ENCODE measurements at regions not wholly inside any gene's neighbourhood (a gene's known extent, or its start where the extent isn't known, plus 50 kb on each side); places are given as distances from the start of the nearest gene placed in this dataset.

DNA sequence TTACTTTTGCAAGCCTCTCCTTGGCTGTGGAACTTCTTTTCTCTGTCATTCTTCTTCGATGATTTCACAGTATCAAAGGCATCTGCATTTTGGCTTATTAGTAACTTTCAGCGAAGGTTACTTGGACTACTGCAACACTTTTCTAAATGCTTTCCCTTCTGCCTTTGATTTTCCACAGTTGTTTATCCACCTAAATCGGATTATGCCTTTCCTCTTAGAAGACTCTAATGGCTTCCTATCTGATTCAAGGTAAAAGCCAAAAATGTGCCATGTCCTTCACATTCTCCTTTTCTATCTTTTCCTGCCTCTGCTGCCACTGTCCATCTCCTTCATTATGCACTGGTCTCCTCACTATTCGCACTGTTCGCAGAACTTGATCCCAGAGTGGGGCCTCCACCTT lies 1606.3 kb upstream of the LRRTM3 start:
- no peaks in the 10 kb centered on the region for H3K9me3 Mint-ChIP-seq
- H3K4me1 Mint-ChIP-seq (ENCODE audit: low read depth) = no peaks in the 10 kb centered on the region
- H3K4me3 Mint-ChIP-seq = no peak overlapping the region
- H3K36me3 Mint-ChIP-seq (ENCODE audit: insufficient read depth) = no peaks in the 10 kb centered on the region
- no peak for DNase-seq
- no peaks in the 10 kb centered on the region for H3K27me3 Mint-ChIP-seq (ENCODE audit: low read depth)
- no peak for ATAC-seq

DNA sequence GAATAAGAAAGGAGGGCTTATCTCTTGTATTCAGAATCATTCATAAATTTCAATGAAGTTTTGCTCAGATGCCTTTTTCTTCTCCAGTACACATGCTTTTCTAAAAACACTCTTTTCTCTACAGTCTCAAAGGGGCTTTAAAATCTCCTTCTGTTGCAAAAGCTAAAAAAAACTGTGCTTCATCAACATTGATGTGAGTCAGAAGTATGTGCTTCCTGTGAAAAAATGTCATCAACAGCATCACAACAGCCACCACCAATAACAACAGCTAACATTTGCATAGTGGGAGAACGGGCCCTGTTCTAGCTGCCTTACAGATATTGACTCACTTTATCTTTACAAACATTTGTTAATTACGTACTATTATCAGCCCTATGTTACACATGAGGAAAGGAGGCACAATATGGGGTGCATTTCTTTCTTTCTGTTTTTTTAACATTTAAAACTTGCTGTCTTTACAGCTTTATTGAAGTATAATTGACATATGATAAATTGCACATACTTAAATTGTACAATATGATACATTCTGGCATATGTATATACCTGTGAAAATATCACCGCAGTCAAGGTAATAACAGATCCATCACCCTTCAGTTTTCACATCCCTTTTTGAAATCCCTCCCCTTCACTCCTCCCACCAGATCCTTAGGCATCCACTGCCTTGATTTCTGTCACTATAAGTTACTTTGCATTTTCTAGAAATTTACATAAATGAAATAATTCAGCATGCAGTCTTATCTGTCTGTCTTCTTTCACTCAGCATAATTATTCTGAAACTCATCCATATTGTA lies 1605.4 kb upstream of the LRRTM3 start:
- no peak for DNase-seq
- H3K4me3 Mint-ChIP-seq = no peak overlapping the region
- H3K36me3 Mint-ChIP-seq (ENCODE audit: insufficient read depth) = no peaks in the 10 kb centered on the region
- ATAC-seq = no peak
- H3K4me1 Mint-ChIP-seq (ENCODE audit: low read depth) = no peaks in the 10 kb centered on the region
- no peaks in the 10 kb centered on the region for H3K27me3 Mint-ChIP-seq (ENCODE audit: low read depth)
- H3K9me3 Mint-ChIP-seq = no peaks in the 10 kb centered on the region

DNA sequence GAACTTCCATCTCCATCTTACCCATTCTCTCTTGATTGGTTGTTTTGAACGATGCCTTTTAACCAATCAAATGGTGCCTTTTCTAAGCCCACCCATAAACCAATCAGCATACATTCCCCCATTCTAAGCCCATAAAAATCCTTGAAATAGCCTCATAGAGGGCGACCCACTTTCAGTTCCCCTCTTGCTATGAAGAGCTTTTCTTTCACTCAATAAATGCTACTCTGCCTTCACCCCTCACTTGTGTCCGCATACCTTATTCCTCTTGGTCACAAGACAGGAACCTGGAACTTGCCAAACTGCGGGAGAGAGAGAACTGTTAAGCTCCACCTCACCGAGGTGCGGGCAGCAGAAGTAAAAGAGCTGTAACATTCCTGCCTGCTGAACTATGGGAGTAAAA lies 1602.0 kb upstream of the LRRTM3 start:
- Mint-ChIP-seq H3K27me3 (ENCODE audit: low read depth) (no peaks in the 10 kb centered on the region), H3K9me3 (no peaks in the 10 kb centered on the region), H3K4me1 (ENCODE audit: low read depth) (no peaks in the 10 kb centered on the region), H3K36me3 (ENCODE audit: insufficient read depth) (no peaks in the 10 kb centered on the region), H3K4me3 (no peak overlapping the region)
- DNase-seq = no peak
- no peak for ATAC-seq

DNA sequence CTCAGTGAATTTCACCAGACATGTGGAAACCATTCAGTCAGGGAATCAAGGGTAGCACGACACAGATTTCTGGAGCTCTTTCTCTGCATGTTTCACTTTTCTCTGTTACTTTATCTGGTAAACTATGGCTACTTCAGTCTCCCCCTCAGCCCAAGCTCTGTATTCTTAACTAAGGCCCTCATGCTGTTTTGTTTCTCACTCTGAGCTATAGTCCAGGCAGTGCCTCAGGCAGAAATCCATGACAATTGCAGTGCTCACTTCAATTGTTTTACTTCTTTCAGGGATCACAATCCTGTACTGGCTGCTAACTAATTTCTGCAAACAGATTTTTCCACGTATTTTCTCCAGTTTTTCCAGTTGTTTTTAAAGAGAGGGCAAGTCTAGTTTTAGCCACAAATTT lies 1599.9 kb upstream of the LRRTM3 start:
- ATAC-seq (no peak), DNase-seq (no peak)
- H3K9me3 Mint-ChIP-seq = no peaks in the 10 kb centered on the region
- no peaks in the 10 kb centered on the region for H3K27me3 Mint-ChIP-seq (ENCODE audit: low read depth)
- no peaks in the 10 kb centered on the region for H3K4me1 Mint-ChIP-seq (ENCODE audit: low read depth)
- no peak overlapping the region for H3K4me3 Mint-ChIP-seq
- no peaks in the 10 kb centered on the region for H3K36me3 Mint-ChIP-seq (ENCODE audit: insufficient read depth)

DNA sequence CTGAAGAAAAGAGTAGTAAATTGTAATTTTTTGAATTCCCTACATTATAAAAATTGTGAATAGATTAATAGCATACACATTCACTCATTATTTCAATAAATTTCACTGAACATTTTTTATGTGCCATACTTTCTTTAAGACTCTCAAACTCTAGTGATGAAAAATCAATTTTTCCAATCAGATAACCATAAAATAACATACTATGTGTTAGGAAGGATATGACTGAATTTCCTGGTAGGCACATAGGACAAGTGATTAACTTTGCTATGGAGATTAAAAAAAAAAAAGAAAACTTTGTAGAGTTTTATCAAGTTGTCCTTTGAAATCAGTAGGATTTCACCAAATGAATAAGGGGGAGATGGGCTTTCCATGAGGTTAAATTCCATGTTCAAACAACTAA lies 1597.3 kb upstream of the LRRTM3 start:
- H3K27me3 Mint-ChIP-seq (ENCODE audit: low read depth) = no peaks in the 10 kb centered on the region
- no peaks in the 10 kb centered on the region for H3K9me3 Mint-ChIP-seq
- no peak for DNase-seq
- no peak for ATAC-seq
- no peak overlapping the region for H3K4me3 Mint-ChIP-seq
- no peaks in the 10 kb centered on the region for H3K4me1 Mint-ChIP-seq (ENCODE audit: low read depth)
- no peaks in the 10 kb centered on the region for H3K36me3 Mint-ChIP-seq (ENCODE audit: insufficient read depth)

DNA sequence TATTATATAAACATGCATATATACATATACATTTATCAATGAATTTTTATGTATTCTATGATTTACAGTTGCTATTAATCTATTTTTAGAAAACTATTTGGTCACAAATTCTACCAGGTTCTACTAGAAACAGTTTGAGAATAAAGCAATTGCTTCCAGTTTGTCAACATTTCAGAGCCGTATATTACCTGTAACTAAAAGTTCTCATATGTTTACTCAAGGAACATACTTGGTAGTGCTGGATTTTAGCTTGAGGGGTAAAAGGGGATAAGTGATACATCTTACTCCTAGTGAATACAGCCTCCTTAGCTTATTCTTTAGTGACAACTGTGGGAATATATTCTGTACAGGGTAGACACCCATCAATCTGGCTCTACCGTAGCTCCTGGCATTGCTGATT lies 1590.5 kb upstream of the LRRTM3 start:
- no peaks in the 10 kb centered on the region for H3K9me3 Mint-ChIP-seq

DNA sequence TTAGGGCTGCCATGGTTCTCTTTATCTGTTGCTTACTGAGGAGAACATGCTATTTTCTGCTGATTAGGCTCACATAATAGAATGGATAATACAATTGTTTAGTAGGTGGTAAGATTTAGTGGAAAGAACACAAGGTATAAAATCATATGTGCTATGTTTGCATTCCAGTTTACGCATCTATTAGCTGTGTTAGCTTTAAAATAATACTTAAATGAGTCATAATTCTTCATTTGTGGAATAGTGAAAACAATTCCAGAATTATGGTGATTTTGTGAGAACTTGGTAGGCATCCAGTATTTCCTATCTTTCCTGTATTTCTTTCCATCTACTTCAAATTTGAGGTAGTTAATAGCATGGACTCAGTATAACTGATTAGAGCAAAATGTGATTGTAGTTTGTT lies 1585.5 kb upstream of the LRRTM3 start:
- H3K4me3 Mint-ChIP-seq = no peak overlapping the region
- H3K9me3 Mint-ChIP-seq = no peaks in the 10 kb centered on the region
- no peaks in the 10 kb centered on the region for H3K36me3 Mint-ChIP-seq (ENCODE audit: insufficient read depth)
- no peak for DNase-seq
- H3K4me1 Mint-ChIP-seq (ENCODE audit: low read depth) = no peaks in the 10 kb centered on the region
- ATAC-seq = no peak
- H3K27me3 Mint-ChIP-seq (ENCODE audit: low read depth) = no peaks in the 10 kb centered on the region

More for the DNA sequence above, 1590.5 kb upstream of the LRRTM3 start:
- ATAC-seq (no peak), DNase-seq (no peak)
- Mint-ChIP-seq H3K4me1 (ENCODE audit: low read depth) (no peaks in the 10 kb centered on the region), H3K27me3 (ENCODE audit: low read depth) (no peaks in the 10 kb centered on the region), H3K36me3 (ENCODE audit: insufficient read depth) (no peaks in the 10 kb centered on the region), H3K4me3 (no peak overlapping the region)

DNA sequence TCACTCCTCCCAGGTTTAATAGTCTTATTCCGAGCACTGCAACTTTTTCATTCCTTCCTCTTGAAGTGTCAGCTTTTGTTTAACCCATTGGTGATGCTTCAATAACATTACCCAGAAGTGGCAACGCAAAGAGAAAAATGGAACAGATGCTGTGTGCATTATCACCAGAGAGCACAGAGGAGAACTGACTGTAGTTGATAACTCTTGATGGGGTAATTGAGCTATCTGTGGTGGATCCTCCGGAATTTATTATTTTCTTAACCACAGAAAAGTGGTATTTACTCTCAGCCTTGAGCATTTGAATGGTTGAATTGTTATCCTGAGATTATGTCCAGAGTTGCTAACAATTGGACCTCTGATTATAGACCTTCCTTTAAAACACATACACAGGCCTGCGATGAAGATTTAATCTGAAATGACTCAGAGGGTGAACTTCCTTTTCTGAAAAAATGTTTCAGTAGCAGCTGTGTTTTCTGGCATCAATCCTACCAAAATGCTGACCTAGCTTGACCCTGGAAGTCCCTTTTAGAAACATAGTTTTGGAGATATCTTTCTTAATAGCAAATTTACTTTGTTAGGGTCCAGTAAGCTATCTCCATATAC lies 1584.4 kb upstream of the LRRTM3 start:
- H3K9me3 Mint-ChIP-seq = no peaks in the 10 kb centered on the region
- no peaks in the 10 kb centered on the region for H3K36me3 Mint-ChIP-seq (ENCODE audit: insufficient read depth)
- DNase-seq (no peak), ATAC-seq (no peak)
- no peaks in the 10 kb centered on the region for H3K4me1 Mint-ChIP-seq (ENCODE audit: low read depth)
- H3K27me3 Mint-ChIP-seq (ENCODE audit: low read depth) = no peaks in the 10 kb centered on the region
- no peak overlapping the region for H3K4me3 Mint-ChIP-seq

DNA sequence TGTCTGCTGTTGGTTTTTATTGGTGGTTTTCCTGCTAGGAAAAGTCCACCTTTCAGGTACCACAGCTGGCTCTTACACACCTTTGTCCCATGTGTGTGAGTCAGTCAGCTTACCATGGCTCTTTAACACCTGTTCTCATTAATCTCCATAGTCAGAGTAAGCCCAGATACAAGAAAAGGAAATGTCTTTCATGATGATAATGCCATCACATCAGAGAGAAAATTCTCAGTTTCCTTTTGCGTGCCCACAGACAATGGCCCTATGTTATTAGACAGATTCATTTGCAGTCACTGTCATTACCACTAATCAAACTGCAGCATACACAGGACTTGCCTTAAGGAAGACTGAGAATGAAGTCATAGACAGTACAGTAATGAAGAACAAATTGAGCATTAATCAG lies 1583.6 kb upstream of the LRRTM3 start:
- Mint-ChIP-seq H3K4me1 (ENCODE audit: low read depth) (no peaks in the 10 kb centered on the region), H3K36me3 (ENCODE audit: insufficient read depth) (no peaks in the 10 kb centered on the region), H3K27me3 (ENCODE audit: low read depth) (no peaks in the 10 kb centered on the region), H3K4me3 (no peak overlapping the region), H3K9me3 (no peaks in the 10 kb centered on the region)
- ATAC-seq = no peak
- no peak for DNase-seq

DNA sequence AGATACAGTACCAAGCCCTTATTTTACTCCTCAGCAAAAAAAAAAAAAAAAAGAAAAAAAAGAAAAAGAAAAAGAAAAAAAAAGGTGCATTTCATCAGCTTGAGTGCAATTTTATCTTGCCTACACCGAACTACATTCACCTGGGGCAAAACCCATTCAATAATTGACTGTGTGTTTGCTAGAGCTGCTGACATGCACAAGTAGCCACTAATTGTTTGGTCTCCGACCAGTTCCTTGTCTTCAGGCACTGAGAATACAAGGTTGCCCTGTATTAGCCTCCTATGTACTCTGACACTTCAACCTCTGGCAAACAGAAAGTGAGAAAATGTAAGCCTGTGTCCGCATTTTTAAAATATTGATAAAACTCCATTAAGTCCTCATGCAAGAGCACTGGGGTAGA lies 1579.4 kb upstream of the LRRTM3 start:
- H3K4me3 Mint-ChIP-seq = no peak overlapping the region
- ATAC-seq (no peak), DNase-seq (no peak)
- no peaks in the 10 kb centered on the region for H3K27me3 Mint-ChIP-seq (ENCODE audit: low read depth)
- H3K4me1 Mint-ChIP-seq (ENCODE audit: low read depth) = no peaks in the 10 kb centered on the region
- no peaks in the 10 kb centered on the region for H3K36me3 Mint-ChIP-seq (ENCODE audit: insufficient read depth)
- peaks cover 4% of the 10 kb centered on the region for H3K9me3 Mint-ChIP-seq

DNA sequence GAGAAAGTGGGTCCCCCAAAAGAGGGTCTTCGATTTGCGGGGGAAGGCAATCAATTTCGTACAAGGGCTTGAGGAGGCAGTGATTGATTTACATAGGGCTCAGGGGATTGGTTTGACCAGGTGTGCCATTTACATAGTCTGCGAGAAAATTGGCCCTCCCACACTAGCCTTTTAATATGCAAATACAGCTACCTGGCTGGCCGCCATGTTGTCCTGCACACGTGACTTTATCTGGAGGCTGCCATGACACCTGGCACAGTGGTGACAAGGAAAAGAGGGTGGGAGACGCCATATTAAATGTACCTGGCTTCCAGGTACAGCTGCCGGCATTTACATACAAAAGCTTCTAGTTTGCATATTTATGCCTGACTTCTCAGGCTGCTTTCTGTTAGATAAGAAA lies 1577.2 kb upstream of the LRRTM3 start:
- DNase-seq (no peak), ATAC-seq (no peak)
- H3K36me3 Mint-ChIP-seq (ENCODE audit: insufficient read depth) = no peaks in the 10 kb centered on the region
- no peaks in the 10 kb centered on the region for H3K4me1 Mint-ChIP-seq (ENCODE audit: low read depth)
- H3K9me3 Mint-ChIP-seq = peaks cover 4% of the 10 kb centered on the region
- H3K27me3 Mint-ChIP-seq (ENCODE audit: low read depth) = no peaks in the 10 kb centered on the region
- H3K4me3 Mint-ChIP-seq = no peak overlapping the region

DNA sequence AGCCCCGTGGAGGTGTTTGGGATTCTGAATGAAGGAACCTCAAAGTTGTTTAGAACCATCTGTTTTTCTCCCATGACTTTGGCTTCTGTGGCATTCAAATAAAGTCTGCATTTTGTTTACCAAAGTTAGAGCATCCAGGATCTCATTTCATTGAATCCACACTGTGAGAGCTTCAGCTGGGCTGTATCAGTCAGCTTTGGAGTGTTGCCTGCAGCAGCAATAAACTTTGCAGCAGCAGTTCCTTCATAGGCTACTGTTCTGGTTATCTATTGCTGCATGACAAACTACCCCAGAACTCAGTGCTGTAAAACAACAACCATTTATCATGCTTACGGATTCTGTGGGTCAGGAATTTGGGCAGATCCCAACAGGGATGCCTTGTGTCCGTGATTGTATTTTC lies 1575.2 kb upstream of the LRRTM3 start:
- no peak for DNase-seq
- H3K36me3 Mint-ChIP-seq (ENCODE audit: insufficient read depth) = no peaks in the 10 kb centered on the region
- peaks cover 4% of the 10 kb centered on the region for H3K9me3 Mint-ChIP-seq
- H3K4me3 Mint-ChIP-seq = no peak overlapping the region
- ATAC-seq = no peak
- H3K4me1 Mint-ChIP-seq (ENCODE audit: low read depth) = no peaks in the 10 kb centered on the region
- H3K27me3 Mint-ChIP-seq (ENCODE audit: low read depth) = no peaks in the 10 kb centered on the region

DNA sequence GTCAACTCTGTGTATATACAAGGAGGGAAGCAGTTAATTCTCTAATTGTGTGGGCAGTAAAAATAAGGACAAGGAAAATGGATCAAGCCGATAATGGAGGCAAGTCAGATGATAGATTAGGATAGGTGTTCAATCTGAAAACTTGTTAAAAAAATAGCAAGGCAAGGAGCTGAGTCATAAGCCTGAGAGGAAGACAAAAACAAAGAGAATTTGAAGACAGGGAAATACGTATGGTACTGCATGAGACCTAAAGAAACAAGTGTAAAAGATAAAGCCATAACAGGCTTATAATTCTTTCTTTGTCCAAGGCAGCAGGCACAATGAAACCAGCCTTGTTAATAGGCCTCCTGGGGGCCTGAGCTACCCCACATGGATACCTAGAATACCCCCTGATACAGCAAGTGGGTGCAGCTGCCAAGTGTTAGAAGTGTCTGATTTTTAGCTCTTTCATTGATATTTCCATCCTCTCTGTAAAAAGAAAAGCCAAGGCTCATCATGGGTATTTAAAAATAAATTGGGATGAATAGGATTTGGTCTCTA lies 1570.6 kb upstream of the LRRTM3 start:
- Mint-ChIP-seq H3K9me3 (peaks cover 5% of the 10 kb centered on the region), H3K4me1 (ENCODE audit: low read depth) (no peaks in the 10 kb centered on the region), H3K4me3 (no peak overlapping the region), H3K27me3 (ENCODE audit: low read depth) (no peaks in the 10 kb centered on the region), H3K36me3 (ENCODE audit: insufficient read depth) (no peaks in the 10 kb centered on the region)
- ATAC-seq = no peak
- DNase-seq = no peak

DNA sequence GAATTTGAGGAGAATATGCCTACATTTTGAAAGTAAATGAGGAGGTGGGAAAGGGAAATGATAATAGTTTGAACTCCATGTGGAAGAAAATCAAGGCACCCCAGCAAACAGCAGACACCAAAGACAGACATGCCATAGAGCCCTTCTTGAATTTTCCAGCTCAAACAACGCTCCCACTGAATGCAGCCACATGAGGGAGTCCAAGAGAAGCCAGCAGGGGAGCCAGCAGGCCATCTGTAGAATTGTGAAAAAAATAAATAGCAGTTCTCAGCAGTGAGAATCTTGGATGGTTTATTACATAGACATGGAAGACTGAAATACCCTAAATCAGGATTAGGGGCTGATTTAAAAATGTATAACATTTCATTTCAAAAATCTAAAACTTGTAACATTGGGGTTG lies 1567.3 kb upstream of the LRRTM3 start:
- no peaks in the 10 kb centered on the region for H3K27me3 Mint-ChIP-seq (ENCODE audit: low read depth)
- peaks cover 5% of the 10 kb centered on the region for H3K9me3 Mint-ChIP-seq
- ATAC-seq (no peak), DNase-seq (no peak)
- no peaks in the 10 kb centered on the region for H3K36me3 Mint-ChIP-seq (ENCODE audit: insufficient read depth)
- H3K4me3 Mint-ChIP-seq = no peak overlapping the region
- H3K4me1 Mint-ChIP-seq (ENCODE audit: low read depth) = no peaks in the 10 kb centered on the region

DNA sequence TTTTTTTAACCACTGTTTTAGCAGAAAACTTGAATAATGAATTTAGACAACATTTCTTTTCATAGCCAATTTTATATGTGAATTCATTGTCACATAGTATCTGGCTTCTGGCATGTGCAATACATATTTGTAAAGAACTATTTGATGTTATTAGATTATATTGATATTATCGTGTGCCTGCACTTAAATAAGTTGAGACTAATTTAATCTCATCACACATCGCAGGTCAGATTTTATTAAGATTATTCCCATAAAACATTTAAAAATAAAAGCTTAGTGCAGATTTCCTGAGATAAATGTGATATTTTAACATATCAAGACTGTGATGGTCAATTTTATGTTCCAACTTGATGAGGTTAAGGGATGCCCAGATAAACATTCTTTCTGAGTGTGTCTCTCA lies 1565.3 kb upstream of the LRRTM3 start:
- Mint-ChIP-seq H3K4me1 (ENCODE audit: low read depth) (no peaks in the 10 kb centered on the region), H3K27me3 (ENCODE audit: low read depth) (no peaks in the 10 kb centered on the region), H3K4me3 (no peak overlapping the region), H3K36me3 (ENCODE audit: insufficient read depth) (no peaks in the 10 kb centered on the region), H3K9me3 (peaks cover 9% of the 10 kb centered on the region)
- DNase-seq (no peak), ATAC-seq (no peak)

All from activated T-cell treated with anti-CD3 and anti-CD28 coated beads, Interleukin-2, amount 50 U/mL, for 4 hours (primary cell).